GM19239 (cell line): ENCODE measurements at regions not wholly inside any gene's neighbourhood (a gene's known extent, or its start where the extent isn't known, plus 50 kb on each side); places are given as distances from the start of the nearest gene placed in this dataset.
"Not testable (repeated sequence)": the region's sequence is repeated elsewhere in the genome, so short reads cannot be mapped to it uniquely, and the experiment has no call there.

ENCODE experiments used
- DNase-seq: peaks from one replicate; pipeline ENCODE4 v3.0.0; 2011; ENCODE audit warnings: low spot score; ENCODE audit not compliant: insufficient read length
- FAIRE-seq: peaks from 2 replicates; lab custom pipeline; 2011; peaks lifted over from hg19 to GRCh38; lab: Jason Lieb, UNC

DNA sequence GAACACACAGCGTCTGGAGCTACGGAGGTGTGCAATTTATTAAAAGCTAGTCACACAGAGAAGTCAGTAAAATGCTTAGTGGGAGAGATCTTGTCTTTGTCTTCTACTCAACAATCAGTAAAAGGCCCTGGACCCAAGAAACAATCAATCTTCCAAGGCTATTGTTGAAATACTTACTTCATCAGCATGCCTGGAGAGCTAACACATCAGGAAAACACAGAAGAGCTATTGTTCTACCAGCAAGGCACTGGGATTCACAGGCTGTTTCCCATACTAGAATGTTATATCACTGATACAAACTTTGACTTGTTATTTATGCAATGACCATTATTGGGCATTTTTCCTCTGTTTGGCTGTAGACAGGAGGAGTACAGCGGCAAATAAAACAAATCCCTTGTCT is 247.8 kb upstream of the ERCC4 start:
- DNase-seq, result no peak
- no peak for FAIRE-seq

DNA sequence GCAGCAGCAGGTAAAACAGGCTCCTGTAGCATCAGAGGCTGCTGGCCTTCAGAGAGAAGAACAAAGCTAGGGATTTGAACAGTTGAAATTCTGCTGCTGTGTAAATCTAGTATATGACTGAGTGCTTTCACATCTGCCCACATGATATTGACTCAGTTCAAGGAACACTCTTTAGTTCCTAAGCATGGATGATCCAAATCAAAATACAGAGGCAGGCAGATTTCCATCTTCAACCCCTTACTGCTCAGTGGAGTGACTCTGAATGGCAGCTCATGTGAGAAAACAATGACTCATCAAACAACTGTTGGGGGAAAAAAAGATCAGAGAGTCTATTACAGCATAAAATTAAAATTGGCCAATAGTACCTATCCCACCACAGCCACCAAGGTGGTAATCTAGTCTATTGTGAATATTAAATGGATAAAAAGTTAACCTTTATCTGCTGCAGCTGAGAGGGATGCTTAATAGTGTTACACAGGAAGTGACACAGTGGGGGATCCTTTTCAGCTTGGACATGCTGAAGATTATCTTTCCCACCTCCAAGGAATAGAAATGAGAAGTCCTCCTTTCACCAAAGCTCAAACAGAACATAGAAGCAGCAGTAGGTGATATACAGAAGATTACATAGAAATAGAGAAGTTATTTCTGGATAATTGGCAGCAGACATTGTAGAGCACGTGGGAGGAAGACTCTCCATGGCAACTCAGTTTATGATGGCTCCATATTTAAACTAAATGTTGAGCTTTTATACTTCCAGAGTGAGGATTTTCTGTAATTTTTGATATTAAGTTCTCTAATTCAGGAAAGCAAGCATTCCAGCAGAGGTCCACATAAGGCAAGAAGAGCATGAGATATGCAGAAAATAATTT is 239.7 kb upstream of the ERCC4 start:
- DNase-seq (no peak), FAIRE-seq (no peak)

DNA sequence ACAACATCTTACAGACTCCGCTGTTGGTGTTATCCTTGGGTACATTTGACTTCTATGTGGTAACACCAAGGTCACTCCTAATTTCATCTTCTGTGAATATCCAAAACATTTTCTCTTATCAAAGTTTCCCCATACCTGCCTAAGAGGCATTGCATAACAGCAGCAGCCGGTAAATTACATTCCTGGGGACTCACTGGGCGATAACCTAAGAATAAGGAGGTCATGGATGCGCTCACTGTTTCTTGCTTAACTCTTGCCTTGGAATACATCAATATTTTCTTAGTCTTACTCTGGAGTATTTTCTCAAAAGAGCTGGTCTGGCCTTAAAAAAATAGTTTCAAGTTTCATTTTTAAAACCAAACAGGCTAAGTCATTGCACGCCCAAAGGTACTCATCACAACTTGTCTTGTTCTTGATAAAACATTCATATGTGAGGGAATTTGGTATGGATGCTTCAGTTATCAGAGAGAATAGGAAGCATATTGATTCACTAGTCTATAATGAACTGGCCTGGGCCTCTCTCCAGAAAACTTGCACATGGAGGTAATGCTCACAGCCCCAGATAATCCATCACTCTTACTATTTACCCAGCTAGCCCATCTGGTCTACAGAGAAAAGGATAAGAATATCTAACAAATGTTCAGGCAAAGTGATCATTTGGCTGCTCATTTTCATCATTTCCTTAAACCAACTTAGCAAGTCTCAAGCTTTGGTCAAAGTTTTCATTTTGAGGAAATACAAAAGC is 235.0 kb upstream of the ERCC4 start:
- FAIRE-seq, result no peak

DNA sequence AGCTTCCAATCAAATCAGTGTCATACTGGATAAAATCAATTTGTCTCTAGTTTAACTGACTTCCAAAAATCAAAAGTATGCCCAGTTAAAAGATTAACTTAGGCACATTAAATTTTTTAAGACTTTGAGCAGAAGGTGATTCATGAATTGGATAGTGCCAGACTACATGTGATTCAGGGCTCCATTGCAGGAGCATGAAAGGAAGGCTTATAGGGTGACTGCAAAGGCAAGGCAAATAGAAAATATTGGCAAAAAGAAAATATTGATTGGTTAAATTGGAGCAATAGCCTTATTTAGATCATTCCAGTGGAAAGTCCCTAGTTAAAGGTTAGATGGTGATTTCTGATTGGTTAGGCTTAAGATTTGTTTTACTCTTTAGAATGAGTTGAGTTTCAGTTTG is 223.9 kb upstream of the ERCC4 start:
- FAIRE-seq (no peak), DNase-seq (no peak)

More for the DNA sequence above, 235.0 kb upstream of the ERCC4 start:
- no peak for DNase-seq

DNA sequence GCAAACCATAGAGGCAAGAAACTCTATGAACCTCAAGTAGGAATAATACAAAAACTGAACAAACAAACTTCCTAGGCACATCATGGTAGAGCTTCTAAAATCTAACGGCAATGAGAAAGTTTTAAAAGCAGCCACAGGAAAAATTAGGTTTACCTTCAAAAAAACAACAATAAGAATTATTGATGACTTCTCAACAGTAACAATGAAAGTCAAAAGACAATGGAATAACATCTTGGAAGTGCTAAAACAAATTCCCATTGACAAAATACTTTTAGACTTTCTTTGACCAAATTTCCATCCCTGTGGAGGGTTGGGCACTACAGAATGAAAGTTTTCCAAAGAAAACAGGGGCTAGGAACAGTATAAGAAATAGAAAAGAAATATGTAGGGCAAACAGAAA is 222.9 kb upstream of the ERCC4 start:
- DNase-seq (no peak), FAIRE-seq (no peak)

DNA sequence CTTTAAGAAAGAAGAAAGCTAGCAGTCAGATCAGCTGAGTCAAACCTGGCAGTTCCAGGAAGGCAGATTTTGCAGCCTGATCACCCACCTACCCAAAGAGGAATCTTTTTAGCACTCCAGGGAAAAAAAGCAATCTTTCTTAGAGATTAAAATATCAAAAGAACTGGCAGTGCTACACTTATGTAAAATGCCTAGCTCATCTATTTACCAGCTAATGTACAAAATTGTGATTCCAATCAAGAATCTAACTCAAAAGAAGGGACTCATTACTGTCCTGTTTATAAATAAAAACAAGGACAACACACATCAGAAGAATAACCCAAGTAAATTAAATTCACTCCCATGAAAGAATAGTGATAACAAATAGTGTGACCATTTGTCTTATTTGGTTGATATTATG is 222.4 kb upstream of the ERCC4 start:
- FAIRE-seq, result no peak

DNA sequence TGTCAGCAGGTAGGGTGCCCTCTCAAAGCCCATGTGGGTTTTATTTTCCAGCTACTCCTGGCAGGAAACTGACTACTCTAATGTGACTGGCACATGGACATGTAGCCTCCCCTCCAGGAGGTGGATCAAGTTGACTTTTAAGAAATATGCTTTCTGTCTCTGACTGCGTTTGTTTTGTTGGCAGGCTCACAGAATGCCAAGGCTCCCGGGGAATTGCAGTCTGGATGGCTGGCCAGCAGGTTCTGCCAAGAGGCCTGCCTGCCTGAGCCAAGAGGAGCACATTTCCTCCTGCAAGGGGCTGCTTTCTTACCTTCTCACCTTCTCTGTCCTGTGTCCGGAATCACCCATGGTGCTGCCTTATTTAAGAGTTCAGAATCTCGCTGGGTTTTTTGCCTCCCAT is 217.3 kb upstream of the ERCC4 start:
- FAIRE-seq (no peak), DNase-seq (no peak)

More for the DNA sequence above, 222.4 kb upstream of the ERCC4 start:
- no peak for DNase-seq

DNA sequence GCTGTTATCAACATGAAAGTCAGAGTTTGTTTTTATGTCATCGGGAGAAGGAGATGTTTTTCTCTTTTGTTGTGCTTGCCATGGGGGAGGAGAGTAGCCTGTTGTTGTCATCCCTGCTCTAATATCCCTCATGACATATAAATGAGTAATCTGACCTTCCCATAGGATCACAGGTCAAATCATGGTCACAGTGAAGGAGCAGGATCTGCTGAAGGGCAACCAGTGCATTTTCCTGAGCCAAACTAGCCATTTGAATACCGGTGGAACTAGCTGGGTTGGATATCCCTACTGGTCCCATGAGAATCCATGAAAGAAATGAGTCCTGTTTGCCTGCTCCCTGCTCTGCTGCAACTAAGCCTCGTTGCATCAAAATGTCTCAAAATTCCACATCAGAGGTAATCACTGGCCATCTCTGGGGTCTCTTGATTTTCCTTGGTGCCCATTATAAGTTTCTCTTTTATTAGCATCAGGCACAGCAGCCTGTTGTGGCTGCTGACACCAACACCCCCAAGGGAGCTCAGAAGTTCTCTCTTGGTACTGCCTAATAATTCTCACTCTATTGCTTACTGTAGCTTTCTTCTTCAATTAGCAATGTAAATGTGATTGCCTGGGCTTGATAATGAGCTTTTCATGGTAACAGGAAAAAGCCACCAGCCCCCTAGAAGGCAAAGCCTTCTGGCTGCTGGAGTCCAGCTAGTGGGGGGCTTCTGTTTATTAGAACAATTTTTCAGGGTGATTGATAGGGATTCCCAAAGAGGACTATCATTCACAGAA is 211.4 kb upstream of the ERCC4 start:
- DNase-seq (no peak), FAIRE-seq (no peak)

DNA sequence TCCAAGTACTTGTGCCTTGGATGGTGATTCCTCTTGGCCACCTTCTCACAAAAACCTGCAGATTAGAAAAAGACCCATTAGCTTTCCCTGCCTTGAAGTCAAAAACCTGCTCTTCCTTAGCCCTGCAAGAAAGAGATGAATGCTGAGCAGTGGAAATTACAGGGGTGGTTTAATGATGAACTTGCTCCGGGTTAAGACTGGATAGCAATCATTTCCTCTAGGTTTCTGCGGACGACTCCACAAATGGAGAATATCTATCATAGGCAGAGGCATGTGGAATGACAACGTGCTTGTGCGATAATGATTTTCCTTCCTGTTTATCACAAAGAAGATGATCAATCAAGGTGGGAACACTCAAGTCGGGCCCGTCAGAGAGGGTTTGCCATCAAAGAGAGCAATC is 201.2 kb upstream of the ERCC4 start:
- DNase-seq, result no peak
- FAIRE-seq, result no peak

DNA sequence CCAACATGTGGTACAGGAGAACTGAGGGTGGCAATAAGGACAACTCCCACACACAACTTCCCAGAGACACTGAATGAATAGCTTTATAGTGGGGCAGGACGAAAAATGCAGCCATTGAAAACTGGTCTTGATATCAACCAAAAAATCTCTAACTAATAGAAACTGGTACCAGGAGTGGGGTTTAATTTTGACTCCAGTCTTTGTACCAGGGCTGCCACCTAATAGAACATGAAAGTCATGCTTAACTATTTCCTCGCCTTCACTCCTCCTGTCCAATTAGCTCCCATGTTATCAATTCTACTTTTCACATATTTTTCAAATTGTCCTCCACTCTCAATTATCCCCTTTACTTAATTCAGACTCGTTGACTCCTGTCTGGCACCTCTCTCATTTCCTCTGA is 192.0 kb upstream of the ERCC4 start:
- DNase-seq (no peak), FAIRE-seq (no peak)

DNA sequence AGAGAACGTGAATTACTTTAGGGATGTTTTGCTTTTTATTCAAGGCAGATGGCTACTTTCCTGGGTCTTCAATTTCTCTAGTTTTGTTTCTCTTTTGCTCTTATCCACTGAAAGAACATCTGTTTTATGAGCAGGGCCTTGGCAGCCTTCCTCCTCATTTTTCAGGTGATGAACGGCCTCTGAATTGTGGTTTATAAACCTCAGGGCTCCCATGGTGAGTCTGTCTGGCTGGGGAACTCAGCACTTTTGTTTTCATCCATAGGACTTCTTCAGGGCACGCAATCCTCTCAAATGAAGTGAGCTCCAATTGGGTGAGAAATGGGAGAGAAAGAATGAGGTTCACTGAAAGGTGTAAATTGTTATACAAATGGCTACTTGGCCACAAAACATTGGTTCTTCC is 186.4 kb upstream of the ERCC4 start:
- no peak for DNase-seq
- no peak for FAIRE-seq

DNA sequence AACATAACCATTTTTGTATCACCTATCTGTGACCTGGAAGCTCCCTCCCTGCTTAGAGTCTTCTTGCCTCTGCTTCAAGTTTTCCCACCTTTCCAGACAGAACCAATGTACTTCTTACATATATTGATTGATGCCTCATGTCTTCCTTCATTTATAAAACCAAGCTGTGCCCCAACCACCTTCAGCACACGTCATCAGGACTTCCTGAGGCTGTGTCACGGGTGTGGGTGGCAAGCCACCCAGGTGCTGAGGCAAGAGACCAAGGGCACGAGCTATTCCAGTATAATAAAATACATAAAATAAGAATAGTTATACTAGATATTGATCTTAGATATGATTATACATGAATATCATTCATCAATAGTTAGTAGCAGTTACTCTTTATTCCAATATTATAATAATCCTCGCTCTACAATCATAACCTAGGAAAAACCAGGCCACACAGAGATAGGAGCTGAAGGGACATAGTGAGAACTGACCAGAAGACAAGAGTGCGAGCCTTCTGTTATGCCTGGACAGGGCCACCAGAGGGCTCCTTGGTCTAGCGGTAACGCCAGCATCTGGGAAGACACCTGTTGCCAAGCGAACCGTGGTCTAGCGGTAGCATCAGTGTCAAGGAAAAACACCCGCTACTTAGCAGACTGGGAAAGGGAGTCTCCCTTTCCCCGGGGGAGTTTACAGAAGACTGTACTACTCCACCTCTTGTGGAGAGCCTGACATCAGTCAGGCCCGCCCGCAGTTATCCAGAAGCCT is 180.2 kb upstream of the ERCC4 start:
- not testable (repeated sequence) for DNase-seq, FAIRE-seq

DNA sequence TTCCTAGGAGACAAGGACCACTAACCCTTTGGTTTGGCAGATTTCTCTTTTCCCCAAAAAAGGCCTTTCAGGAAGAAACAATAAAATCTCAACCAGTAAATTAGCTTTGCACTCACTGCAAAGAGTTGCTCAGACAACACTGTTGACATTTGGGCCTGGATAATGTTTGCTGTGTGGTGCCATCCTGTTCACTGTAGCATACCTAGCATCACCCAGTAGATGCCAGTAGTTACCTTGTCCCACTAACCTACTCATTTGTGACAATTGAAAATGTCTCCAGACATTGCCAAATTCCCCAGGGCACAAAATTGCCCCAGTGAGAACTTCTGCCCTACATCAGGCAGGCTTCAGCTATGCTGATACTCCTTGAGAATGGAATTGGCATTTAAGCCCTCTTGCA is 177.0 kb upstream of the ERCC4 start:
- no peak for DNase-seq
- no peak for FAIRE-seq

DNA sequence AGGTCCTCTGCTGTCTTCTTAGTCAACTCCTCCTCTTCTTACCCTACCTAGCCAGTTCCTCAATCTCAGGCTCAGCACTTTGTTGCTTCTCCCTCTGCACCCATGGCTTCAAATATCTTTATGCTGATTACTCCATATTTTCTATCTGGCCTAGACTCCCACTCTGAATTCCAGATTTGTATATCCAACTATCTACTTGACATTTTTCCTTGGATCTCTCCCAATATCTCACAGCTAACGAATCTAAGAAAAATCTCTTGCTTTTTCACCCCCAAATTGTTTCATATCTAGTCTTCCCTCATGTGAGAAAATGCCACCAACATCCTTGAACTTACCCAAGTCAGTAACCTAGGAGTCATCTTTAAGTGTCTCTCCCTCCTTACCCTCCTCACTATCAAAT is 176.4 kb upstream of the ERCC4 start:
- DNase-seq (no peak), FAIRE-seq (no peak)

DNA sequence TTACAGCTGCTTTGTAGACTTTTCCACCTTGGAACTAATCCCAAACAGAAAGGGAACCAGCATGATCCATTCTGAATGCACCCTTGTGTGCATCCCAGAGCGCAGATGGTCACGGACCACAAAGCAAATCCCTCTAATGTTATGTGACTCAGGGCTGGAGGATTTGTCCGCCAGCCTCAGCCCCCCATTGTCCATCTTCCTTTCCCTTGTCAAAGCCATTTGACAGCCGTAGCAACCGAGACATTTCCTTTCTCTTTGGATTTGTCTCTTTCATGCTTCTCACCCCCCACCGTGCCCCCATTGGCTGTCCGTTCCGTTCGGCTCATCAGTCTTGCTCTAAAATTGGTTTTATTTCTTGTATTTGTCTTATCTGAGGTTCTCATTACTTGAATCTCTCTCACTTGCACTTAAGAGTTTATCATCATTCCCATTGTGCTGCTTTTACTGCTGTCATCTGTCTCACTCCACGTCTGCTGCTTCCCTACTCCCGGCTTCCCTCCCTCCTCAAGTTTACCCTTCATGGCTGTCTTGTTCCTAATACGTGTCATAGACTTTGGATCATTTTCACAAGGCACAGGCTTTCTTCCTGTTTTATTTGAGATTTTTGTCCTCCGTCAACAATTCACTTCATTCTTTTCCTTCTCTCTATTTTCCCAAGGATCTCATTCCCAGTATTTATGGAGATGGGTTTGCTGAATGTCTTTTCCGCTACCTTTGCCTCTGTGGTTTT is 163.4 kb upstream of the ERCC4 start:
- DNase-seq (no peak), FAIRE-seq (no peak)

DNA sequence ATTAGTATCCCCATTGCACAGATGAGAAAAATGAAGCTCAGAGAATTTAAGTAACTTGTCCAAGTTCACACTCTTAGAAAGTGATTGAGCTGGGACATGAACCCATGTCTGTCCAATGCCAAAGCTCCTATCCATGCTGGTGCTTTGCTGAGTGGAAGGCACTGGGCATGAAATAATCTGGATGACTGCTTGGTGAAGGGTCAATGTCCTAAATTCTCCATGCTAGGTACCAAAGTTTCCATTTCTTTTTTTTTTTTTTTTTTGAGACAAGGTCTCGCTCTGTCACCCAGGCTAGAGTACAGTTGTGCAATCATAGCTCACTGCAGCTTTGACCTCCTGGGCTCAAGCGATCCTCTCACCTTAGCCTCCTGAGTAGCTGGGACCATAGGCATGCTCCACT is 153.6 kb upstream of the ERCC4 start:
- FAIRE-seq, result no peak
- no peak for DNase-seq

DNA sequence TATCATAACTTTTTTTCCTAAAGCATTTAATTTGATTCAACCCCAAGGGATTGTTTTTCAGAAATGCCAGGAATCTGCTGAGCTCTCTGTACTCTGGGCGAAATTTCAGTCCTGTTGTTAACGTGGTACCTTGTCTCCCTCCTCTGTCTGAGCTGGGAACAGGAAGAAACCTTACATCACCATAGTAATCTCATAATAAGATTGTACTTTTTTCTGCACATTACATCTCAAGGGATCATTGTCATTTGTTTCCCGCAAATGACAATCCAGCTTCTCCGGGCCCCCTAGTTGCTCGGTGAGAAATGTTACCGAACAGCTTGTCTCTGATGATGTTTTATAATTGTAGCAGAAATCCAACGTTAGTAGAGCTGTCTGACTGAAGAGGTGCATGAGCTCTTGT is 152.7 kb upstream of the ERCC4 start:
- FAIRE-seq (no peak), DNase-seq (no peak)

DNA sequence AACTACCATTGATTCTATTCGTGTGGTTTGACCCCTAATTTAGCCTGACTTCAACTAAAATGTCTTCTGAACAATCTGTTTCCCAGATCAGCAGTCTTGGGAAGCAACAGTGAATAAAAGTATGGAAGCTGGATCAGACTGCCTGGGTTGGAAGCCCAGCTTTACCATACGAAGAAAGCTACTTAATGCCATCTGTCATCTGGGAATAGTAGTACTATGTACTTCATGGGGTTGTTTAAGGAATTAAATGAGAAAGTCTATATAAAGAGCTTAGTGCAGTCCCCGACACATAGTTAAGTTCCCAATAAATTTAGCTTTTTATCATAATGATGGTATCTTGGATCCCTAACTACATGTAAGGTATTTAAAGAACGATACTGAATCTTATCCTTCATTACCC is 151.5 kb upstream of the ERCC4 start:
- FAIRE-seq, result no peak
- DNase-seq, result no peak

DNA sequence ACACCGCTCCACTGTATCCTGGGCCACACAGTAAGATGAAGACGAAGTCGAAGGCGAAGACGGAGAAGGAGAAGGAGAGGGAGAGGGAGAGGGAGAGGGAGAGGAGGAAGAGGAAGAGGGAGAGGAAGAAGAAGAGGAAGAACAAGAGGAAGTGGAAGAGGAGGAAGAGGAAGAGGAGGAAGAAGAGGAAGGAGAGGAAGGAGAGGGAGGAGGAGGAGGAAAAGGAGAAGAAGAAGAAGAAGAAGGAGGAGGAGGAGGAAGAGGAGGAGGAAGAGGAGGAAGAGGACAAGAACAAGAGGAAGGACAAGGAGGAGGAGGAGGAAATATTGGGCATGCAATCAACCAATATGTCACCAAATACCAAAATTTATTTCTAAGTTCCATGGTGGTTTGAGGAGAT is 149.5 kb upstream of the ERCC4 start:
- FAIRE-seq (no peak), DNase-seq (no peak)

DNA sequence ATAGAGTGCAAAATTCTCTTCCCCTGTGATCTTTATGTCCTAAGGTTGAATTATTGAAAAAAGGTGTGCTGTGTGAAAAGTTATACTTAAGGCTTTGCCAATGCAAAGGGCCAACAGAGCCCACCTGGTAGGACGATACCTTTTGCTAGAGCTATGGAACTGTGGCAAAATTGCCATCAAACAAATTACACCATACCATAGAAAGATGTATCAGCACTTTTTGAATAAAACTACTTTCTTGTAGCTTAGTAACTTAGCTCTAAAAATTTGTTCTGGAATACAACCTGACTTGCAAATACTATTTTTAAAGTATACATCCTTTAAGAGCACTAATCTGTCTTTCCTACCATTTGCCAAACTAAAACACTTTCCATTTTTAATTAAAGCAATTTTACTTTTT is 147.2 kb upstream of the ERCC4 start:
- FAIRE-seq, result no peak
- DNase-seq, result no peak
